HepG2 (cell line): ENCODE measurements at regions not wholly inside any gene's neighbourhood (a gene's known extent, or its start where the extent isn't known, plus 50 kb on each side); places are given as distances from the start of the nearest gene placed in this dataset.
A peak's percentile ranks its signal among the peaks of the same experiment; 100 is the strongest.

Experiments used
- ATAC-seq: fragments of 200-7000 bp; cut with Tn5 transposase; 3 replicates; pipeline ENCODE4 v1.9.1; 2020; ENCODE audit warnings: mild to moderate bottlenecking, moderate library complexity
- BruUV-seq: library from RNA; stranded (reverse); fragments of 400-500 nt; replicated peaks from 2 replicates; lab custom pipeline; 2021; lab: Mats Ljungman, UMichigan
- CTCF ChIA-PET: fragments of 300-600 bp; formaldehyde crosslinking; extraction: SDS; loops from one replicate; lab custom pipeline; 2021; ENCODE audit warnings: low total read pairs, inconsistent platforms, low intra/inter-chr PET ratio; lab: Yijun Ruan, JAX
- POLR2A ChIA-PET: fragments of 350-600 bp; sonication (Branson Sonifier 250); formaldehyde crosslinking; loops from one replicate; lab custom pipeline; 2020; ENCODE audit warnings: antibody characterized with exemption, inconsistent platforms; lab: Yijun Ruan, JAX
- DNase-seq: peaks from one replicate; pipeline ENCODE4 v3.0.0-alpha.2; 2015; ENCODE audit warnings: low spot score
- FAIRE-seq: peaks from 3 replicates; lab custom pipeline; 2011; peaks lifted over from hg19 to GRCh38; lab: Jason Lieb, UNC
- H2AFZ ChIP-seq: one replicate; pipeline ENCODE4 v1.6.1; 2011; ENCODE audit warnings: low read length, inconsistent platforms
- H3K27ac ChIP-seq: fragments of 300-600 bp; 3 replicates; pipeline ENCODE4 v1.8.0; 2011; ENCODE audit warnings: mixed run types, mild to moderate bottlenecking, mixed read lengths, low read length, inconsistent platforms; ENCODE audit not compliant: insufficient read depth; ENCODE audit errors: extremely low read length
- H3K27me3 ChIP-seq, 2 experiments: fragments of 200-600 bp in 1 of 2; 2 replicates in 1 of 2; 3 replicates in 1 of 2; pipeline versions ENCODE4 v1.6.0 to v1.8.0; 2011; ENCODE audit warnings: low read length in 2 of 2, mild to moderate bottlenecking in 2 of 2, moderate library complexity in 2 of 2, inconsistent platforms in 1 of 2; ENCODE audit not compliant: insufficient read depth in 2 of 2, control insufficient read depth in 1 of 2
- H3K36me3 ChIP-seq, 2 experiments: fragments of 200-600 bp in 1 of 2; replicated peaks in 1 of 2; 2 replicates in 1 of 2; 3 replicates in 1 of 2; pipeline versions ENCODE4 v1.5.1 to v1.8.0; 2011; ENCODE audit warnings: low read length in 2 of 2, inconsistent platforms in 1 of 2; ENCODE audit not compliant: insufficient read depth in 2 of 2, control insufficient read depth in 1 of 2
- H3K4me1 ChIP-seq: 2 replicates; pipeline ENCODE4 v1.5.1; 2012; ENCODE audit warnings: low read length, inconsistent platforms; ENCODE audit not compliant: insufficient read depth
- H3K4me2 ChIP-seq: 2 replicates; pipeline ENCODE4 v1.6.0; 2011; ENCODE audit warnings: low read depth, low read length, inconsistent platforms
- H3K4me3 ChIP-seq, 3 experiments: fragments of 200-600 bp in 1 of 3; sonication (generic), shearing (Covaris generic) in 1 of 3; replicated peaks in 1 of 3; 2 replicates each; pipeline ENCODE4 v1.5.1; 2011 to 2016; ENCODE audit warnings: low read length in 3 of 3, inconsistent platforms in 2 of 3, low read depth in 2 of 3, mild to moderate bottlenecking in 2 of 3, control low read depth in 1 of 3, mixed read lengths in 1 of 3; ENCODE audit not compliant: insufficient read depth in 1 of 3
- H3K79me2 ChIP-seq: one replicate; pipeline ENCODE4 v1.6.1; 2011; ENCODE audit warnings: low read length, inconsistent platforms; ENCODE audit not compliant: insufficient read depth
- H3K9ac ChIP-seq: 2 replicates; pipeline ENCODE4 v1.6.0; 2011; ENCODE audit warnings: mild to moderate bottlenecking, low read depth, low read length, inconsistent platforms; ENCODE audit not compliant: insufficient read depth
- H3K9me3 ChIP-seq: 2 replicates; pipeline ENCODE4 v1.5.1; 2012; ENCODE audit warnings: mild to moderate bottlenecking, low read length
- H4K20me1 ChIP-seq: 2 replicates; pipeline ENCODE4 v1.6.0; 2011; ENCODE audit warnings: inconsistent platforms, mild to moderate bottlenecking, low read length, moderate library complexity; ENCODE audit not compliant: insufficient read depth
- CREM ChIP-seq, 2 experiments: sonication (generic) in 1 of 2; formaldehyde crosslinking in 1 of 2; IDR thresholded peaks; 2 replicates each; pipeline versions ENCODE4 v1.4.0 to v1.6.1; 2016 to 2020; ENCODE audit warnings: antibody characterized with exemption in 1 of 2, mild to moderate bottlenecking in 1 of 2, missing genetic modification reagents in 1 of 2
- KLF9 ChIP-seq: IDR thresholded peaks from 2 replicates; pipeline ENCODE4 v1.6.1; 2016; ENCODE audit warnings: low read depth
- NCOA2 ChIP-seq: sonication (generic); formaldehyde crosslinking; IDR thresholded peaks from 2 replicates; pipeline ENCODE4 v1.8.0; 2022; ENCODE audit warnings: inconsistent platforms
- POLR2G ChIP-seq: fragments of 200-400 bp; formaldehyde crosslinking; IDR thresholded peaks from 2 replicates; pipeline ENCODE4 v1.6.1; 2018; ENCODE audit warnings: mild to moderate bottlenecking, low read depth, low read length, moderate library complexity
- SAP130 ChIP-seq: IDR thresholded peaks from 2 replicates; pipeline ENCODE4 v1.6.1; 2016; ENCODE audit warnings: low read depth
- STAG1 ChIP-seq: sonication (generic); formaldehyde crosslinking; IDR thresholded peaks from 2 replicates; pipeline ENCODE4 v1.4.0; 2020; ENCODE audit warnings: missing genetic modification reagents
- TGIF2 ChIP-seq: IDR thresholded peaks from 2 replicates; pipeline ENCODE4 v1.6.1; 2016; ENCODE audit warnings: control low read depth, missing compliant biosample characterization
- ZFP90 ChIP-seq: sonication (generic); formaldehyde crosslinking; IDR thresholded peaks from 2 replicates; pipeline ENCODE4 v1.8.0; 2022; ENCODE audit warnings: missing genetic modification reagents, mild to moderate bottlenecking, inconsistent platforms, borderline replicate concordance
- ZNF337 ChIP-seq: sonication (generic); formaldehyde crosslinking; IDR thresholded peaks from 2 replicates; pipeline ENCODE4 v1.5.1; 2020; ENCODE audit warnings: missing genetic modification reagents, low read depth, mild to moderate bottlenecking, borderline replicate concordance
- WGBS: methylation state at CpG from one replicate; pipeline ENCODE4 v1.1.6; 2017; ENCODE audit warnings: low lambda C conversion rate; 5-methylcytosine and 5-hydroxymethylcytosine counted together
- in situ Hi-C: cut with HindIII; loops from 2 replicates; pipeline ENCODE4 v1.10.0; 2017; ENCODE audit warnings: low pct_unique_long_range_greater_than_20kb; ENCODE audit not compliant: extremely low pct_ligation_motif_present
- intact Hi-C: fragments of 100-400 bp; cut with micrococcal nuclease; formaldehyde crosslinking; loops from one replicate; pipeline ENCODE4 v1.10.0; 2022; ENCODE audit not compliant: unreplicated experiment
- TF ChIP-seq, protein P1 (sequence below): sonication (generic); formaldehyde crosslinking; IDR thresholded peaks from 2 replicates; pipeline ENCODE4 v1.8.0; 2022; ENCODE audit warnings: mild to moderate bottlenecking, missing genetic modification reagents, borderline replicate concordance
- TF ChIP-seq, protein P2 (sequence below), 2 experiments: fragments of 450-650 bp in 1 of 2; sonication (generic) in 1 of 2; formaldehyde crosslinking; IDR thresholded peaks; 2 replicates each; pipeline versions ENCODE4 v1.5.0 to v1.8.0; 2020 to 2022; ENCODE audit warnings: mild to moderate bottlenecking in 1 of 2, missing genetic modification reagents in 1 of 2
- TF ChIP-seq, protein P3 (sequence below): sonication (generic); formaldehyde crosslinking; IDR thresholded peaks from 2 replicates; pipeline ENCODE4 v1.4.0; 2020; ENCODE audit warnings: missing genetic modification reagents, mild to moderate bottlenecking, borderline replicate concordance
- TF ChIP-seq, protein P4 (sequence below): IDR thresholded peaks from 2 replicates; pipeline ENCODE4 v1.6.1; 2016; ENCODE audit warnings: missing genetic modification reagents, missing compliant biosample characterization

DNA sequence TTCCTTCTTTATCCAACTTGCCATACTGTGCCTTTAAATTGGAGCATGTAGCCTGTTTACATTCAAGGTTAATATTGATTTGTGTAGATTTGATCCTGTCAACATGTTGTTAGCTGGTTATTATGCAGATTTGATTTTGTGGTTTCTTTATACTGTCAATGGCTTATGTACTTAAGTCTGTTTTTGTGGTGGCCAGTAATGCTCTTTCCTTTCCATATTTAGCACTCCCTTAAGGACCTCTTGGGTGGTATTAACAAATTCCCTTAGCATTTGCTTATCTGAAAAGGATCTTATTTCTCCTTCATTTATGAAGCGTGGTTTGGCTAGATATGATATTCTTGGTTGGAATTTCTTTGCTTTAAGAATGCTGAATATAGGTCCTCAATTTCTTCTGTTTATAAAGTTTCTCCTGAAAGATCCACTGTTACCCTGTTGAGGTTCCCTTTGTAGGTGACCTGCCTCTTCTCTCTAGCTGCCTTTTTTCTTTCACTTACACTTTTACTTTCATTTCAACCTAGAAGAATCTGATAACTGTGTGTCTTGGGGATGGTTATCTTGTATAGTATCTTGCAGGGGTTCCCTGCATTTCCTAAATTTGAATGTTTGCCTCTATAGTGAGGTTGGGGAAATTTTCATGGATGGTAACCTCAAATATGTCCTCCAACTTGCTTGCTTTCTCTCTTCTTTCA is 86.9 kb upstream of the NEGR1 start (continued):
- TF ChIP-seq STAG1 (CRISPR knock-in tag) (no peak), KLF9 (CRISPR knock-in tag) (no peak), TGIF2 (no peak), POLR2G (no peak)
- TF ChIP-seq, protein P1, sequence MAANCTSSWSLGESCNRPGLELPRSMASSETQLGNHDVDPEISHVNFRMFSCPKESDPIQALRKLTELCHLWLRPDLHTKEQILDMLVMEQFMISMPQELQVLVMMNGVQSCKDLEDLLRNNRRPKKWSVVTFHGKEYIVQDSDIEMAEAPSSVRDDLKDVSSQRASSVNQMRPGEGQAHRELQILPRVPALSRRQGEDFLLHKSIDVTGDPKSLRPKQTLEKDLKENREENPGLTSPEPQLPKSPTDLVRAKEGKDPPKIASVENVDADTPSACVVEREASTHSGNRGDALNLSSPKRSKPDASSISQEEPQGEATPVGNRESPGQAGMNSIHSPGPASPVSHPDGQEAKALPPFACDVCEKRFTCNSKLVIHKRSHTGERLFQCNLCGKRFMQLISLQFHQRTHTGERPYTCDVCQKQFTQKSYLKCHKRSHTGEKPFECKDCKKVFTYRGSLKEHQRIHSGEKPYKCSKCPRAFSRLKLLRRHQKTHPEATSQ (CRISPR knock-in tag): no peak
- TF ChIP-seq, protein P2, sequence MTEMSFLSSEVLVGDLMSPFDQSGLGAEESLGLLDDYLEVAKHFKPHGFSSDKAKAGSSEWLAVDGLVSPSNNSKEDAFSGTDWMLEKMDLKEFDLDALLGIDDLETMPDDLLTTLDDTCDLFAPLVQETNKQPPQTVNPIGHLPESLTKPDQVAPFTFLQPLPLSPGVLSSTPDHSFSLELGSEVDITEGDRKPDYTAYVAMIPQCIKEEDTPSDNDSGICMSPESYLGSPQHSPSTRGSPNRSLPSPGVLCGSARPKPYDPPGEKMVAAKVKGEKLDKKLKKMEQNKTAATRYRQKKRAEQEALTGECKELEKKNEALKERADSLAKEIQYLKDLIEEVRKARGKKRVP (CRISPR knock-in tag; IDR thresholded peaks at IDR 0.05): no peak
- TF ChIP-seq, protein P3, sequence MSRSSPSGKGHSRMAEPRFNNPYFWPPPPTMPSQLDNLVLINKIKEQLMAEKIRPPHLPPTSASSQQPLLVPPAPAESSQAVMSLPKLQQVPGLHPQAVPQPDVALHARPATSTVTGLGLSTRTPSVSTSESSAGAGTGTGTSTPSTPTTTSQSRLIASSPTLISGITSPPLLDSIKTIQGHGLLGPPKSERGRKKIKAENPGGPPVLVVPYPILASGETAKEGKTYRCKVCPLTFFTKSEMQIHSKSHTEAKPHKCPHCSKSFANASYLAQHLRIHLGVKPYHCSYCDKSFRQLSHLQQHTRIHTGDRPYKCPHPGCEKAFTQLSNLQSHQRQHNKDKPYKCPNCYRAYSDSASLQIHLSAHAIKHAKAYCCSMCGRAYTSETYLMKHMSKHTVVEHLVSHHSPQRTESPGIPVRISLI: no peak

DNA sequence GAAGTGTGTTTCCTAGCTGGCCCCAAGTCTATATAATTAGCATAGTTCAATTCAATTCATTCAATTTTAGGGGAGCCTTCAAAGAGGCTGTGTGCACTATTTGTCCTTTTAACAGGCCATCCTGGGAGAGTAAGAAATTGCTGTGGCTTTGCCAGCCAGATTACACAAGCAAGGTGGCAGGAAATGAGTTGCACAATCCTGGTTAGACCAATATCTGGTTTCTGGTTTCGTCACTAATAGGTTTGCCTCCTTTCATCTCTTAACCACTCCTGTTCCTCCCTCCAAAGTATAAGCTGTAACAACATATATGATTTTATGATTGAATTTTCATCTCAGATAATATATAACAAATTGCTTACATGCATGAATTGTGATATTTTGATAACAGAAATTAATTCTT is 84.1 kb upstream of the NEGR1 start:
- ATAC-seq: peak; percentile 70
- intact Hi-C loops (no loop called here), in situ Hi-C loops (no loop called here)
- no peak overlapping the region for H2AFZ ChIP-seq
- WGBS: 0% methylated on average over 1 of the region's 1 CpG
- no peak overlapping the region for H3K9ac ChIP-seq
- DNase-seq: peak; percentile 48
- ChIA-PET POLR2A (no interaction called here), CTCF (no interaction called here)
- no peaks in the 10 kb centered on the region for H4K20me1 ChIP-seq
- H3K36me3 ChIP-seq: no peaks in the 10 kb centered on the region
- FAIRE-seq: peak; percentile 43
- H3K9me3 ChIP-seq: peaks cover 9% of the 10 kb centered on the region; the same call in 1 of the 2 replicates
- no peaks in the 10 kb centered on the region for H3K79me2 ChIP-seq
- H3K27me3 ChIP-seq: no peaks in the 10 kb centered on the region
- 0 out of 2 replicates have a peak, but pooled peaks cover 7% of the 10 kb centered on the region for H3K4me1 ChIP-seq
- H3K27ac ChIP-seq: no peak overlapping the region
- H3K4me2 ChIP-seq: no peak overlapping the region
- BruUV-seq: no TSS peak
- H3K4me3 ChIP-seq: no peak overlapping the region
- TF ChIP-seq ZNF337: no peak
- 0 out of 2 replicates have a peak, but pooled peaks have one; percentile 63 for TF ChIP-seq NCOA2 (CRISPR knock-in tag)
- TF ChIP-seq SAP130 (CRISPR knock-in tag): 0 out of 2 replicates have a peak, but pooled peaks have one; percentile 20
- TF ChIP-seq CREM (IDR thresholded peaks at IDR 0.05): peak; percentile 38; the same call in 1 of the 2 replicates
- TF ChIP-seq CREM (CRISPR knock-in tag; IDR thresholded peaks at IDR 0.05): no peak
- no peak for TF ChIP-seq ZFP90 (CRISPR knock-in tag)
- TF ChIP-seq, protein P4, sequence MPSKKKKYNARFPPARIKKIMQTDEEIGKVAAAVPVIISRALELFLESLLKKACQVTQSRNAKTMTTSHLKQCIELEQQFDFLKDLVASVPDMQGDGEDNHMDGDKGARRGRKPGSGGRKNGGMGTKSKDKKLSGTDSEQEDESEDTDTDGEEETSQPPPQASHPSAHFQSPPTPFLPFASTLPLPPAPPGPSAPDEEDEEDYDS (CRISPR knock-in tag): no peak
